ENCODE measurements at regions not wholly inside any gene's neighbourhood (a gene's known extent, or its start where the extent isn't known, plus 50 kb on each side); places are given as distances from the start of the nearest gene placed in this dataset.

DNA sequence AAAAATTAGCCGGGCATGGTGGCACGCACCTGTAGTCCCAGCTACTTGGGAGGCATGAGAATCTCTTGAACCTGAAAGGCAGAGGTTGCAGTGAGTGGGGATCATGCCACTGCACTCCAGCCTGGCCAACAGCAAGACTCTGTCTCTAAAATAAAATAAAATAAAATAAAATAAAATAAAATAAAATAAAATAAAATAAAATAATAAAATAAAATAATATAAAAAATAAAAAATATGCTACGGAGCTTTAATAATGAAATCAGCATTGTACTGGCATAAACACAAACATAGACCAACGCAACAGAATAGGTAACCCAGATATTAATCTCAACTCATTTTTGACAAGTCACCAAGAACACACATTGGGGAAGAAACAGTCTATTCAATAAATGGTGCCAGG, 973.4 kb upstream of the SOX11 start:
- no peak for TF ChIP-seq ZFX (IDR thresholded peaks at IDR 0.05; ENCODE audit: borderline replicate concordance)
- TF ChIP-seq, protein P1, sequence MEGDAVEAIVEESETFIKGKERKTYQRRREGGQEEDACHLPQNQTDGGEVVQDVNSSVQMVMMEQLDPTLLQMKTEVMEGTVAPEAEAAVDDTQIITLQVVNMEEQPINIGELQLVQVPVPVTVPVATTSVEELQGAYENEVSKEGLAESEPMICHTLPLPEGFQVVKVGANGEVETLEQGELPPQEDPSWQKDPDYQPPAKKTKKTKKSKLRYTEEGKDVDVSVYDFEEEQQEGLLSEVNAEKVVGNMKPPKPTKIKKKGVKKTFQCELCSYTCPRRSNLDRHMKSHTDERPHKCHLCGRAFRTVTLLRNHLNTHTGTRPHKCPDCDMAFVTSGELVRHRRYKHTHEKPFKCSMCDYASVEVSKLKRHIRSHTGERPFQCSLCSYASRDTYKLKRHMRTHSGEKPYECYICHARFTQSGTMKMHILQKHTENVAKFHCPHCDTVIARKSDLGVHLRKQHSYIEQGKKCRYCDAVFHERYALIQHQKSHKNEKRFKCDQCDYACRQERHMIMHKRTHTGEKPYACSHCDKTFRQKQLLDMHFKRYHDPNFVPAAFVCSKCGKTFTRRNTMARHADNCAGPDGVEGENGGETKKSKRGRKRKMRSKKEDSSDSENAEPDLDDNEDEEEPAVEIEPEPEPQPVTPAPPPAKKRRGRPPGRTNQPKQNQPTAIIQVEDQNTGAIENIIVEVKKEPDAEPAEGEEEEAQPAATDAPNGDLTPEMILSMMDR (IDR thresholded peaks at IDR 0.05), result no peak
- no peak overlapping the region for H3K27ac ChIP-seq

DNA sequence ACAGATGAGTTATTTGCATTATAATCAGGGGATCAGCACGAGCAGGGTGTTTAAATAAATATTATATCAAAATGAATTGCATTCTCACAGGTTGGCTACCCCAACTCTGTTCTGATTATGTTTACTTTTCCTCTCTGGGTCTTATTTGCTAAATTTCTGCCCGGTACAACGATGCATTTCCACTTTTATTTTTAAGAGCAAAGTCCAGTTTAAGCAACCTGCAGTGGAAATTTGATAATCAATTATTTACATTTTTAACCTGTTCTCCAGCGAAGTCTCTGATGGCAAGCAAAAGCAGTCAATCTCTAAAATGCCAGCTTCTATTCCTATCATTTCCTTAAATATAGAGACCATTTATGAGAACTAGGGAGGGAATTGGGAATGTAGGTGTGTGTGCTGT, 966.6 kb upstream of the SOX11 start:
- TF ChIP-seq ZFX (IDR thresholded peaks at IDR 0.05; ENCODE audit: borderline replicate concordance), result no peak
- TF ChIP-seq, protein P1 (IDR thresholded peaks at IDR 0.05), result no peak
- no peak overlapping the region for H3K27ac ChIP-seq

DNA sequence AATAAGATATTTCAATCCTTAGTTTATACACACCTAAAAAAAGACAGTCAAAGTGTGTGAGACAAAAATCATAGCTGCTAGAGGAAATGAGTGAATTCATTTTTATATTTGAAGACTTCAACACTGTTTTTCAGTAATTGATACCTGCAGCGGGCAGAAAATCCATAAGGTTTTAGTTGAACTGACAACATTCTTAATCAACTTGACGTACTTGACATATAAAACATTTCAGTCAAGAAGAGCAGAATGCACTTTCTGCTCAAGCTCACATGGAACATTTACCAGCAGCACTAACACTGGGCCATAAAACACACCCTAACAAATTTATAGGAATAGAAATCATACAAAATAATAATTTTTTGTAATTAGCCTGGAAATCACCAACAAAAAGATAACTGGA, 959.6 kb upstream of the SOX11 start:
- TF ChIP-seq, protein P1 (IDR thresholded peaks at IDR 0.05), result no peak
- TF ChIP-seq ZFX (IDR thresholded peaks at IDR 0.05; ENCODE audit: borderline replicate concordance), result no peak
- no peak overlapping the region for H3K27ac ChIP-seq

DNA sequence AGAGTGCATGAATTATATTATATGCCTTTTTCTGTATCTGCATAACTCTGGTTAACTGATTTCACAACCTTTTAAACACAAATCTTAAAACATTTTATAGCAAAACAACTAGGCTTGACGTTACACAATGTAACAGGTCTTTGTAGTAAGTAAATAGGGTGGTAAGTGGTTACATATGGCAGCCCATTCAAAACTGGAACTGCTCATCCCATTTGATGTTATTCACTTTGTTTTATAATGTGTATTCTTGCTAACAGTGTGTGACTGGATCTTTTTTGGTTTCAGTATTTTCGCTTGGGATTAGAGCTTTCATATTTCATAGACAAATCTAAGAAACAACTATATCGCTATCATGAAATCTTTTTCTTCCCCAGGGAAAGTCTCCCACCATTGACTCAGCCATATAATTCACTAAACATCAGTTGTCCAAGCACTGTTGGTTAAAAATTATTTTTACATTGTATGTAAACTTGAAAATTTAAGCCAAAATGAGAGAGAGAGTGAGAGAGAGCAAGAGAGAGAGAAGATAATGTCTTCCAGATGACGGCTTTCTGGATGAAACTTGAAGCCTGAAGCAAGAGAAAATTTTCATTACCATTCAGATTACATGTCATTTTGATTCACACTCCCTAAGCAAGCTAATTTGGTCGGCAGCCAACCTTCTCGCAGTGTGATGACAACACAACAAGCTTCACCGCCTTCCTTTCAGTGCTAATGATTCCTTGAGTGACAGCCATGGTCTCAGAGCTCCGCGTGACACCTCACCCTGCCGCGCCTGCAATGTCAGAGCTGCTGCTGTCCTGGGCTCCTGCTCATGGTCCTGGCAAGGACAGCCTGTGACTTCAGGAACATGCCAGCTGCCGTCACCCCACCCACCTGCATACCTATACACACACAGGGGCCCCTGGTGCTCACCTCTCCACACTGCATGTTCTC, 946.9 kb upstream of the SOX11 start:
- no peak overlapping the region for H3K27ac ChIP-seq
- TF ChIP-seq, protein P1 (IDR thresholded peaks at IDR 0.05), result no peak
- no peak for TF ChIP-seq ZFX (IDR thresholded peaks at IDR 0.05; ENCODE audit: borderline replicate concordance)

DNA sequence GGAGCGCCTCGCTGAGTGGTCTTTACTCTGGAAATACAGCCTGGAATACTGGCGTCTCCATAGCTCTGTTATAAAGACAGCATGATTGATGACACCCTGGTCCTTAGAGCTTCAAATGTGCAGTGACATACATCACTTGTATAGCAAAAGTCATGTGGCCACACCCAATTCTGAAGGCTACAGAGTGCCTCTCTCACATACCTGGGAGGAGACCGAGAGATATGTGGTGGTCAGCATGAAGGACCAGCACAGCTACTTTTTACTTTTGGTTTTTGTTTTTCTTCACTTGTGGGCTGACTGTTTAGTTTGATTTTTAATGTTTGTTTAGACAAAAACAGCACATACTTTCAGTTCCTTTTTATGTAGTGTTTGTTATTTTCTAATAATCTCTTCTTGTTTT, 938.5 kb upstream of the SOX11 start:
- TF ChIP-seq, protein P1 (IDR thresholded peaks at IDR 0.05), result no peak
- no peak for TF ChIP-seq ZFX (IDR thresholded peaks at IDR 0.05; ENCODE audit: borderline replicate concordance)
- no peak overlapping the region for H3K27ac ChIP-seq

DNA sequence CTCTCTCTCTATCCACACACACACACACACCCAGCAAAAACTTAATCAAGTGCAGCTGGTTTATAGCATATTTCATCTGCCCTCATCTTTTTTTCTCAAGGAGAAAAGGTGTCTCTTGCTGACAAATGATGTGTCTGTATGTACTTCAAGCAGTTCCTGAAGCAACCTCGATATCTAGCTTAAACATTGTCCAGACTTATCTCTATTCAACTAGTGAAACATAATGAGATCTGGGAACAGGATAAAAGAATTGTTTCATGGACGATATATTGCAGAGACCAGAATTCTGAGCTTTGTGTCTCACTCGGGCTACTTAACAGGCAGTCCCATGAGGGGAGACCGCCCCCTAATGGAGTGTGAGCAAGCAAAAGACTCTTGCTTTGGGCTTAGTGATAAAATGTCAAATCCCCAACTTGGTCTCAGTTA, 929.2 kb upstream of the SOX11 start:
- no peak for TF ChIP-seq ZFX (IDR thresholded peaks at IDR 0.05; ENCODE audit: borderline replicate concordance)
- TF ChIP-seq, protein P1 (IDR thresholded peaks at IDR 0.05), result peak; percentile 70
- no peak overlapping the region for H3K27ac ChIP-seq
